CD4-positive, alpha-beta T cell treated with Interleukin-4 for 4 hours (primary cell): ENCODE measurements at regions not wholly inside any gene's neighbourhood (a gene's known extent, or its start where the extent isn't known, plus 50 kb on each side); places are given as distances from the start of the nearest gene placed in this dataset.

ENCODE experiments used
- DNase-seq: peaks from one replicate; pipeline ENCODE4 v3.0.0-alpha.2; 2020

DNA sequence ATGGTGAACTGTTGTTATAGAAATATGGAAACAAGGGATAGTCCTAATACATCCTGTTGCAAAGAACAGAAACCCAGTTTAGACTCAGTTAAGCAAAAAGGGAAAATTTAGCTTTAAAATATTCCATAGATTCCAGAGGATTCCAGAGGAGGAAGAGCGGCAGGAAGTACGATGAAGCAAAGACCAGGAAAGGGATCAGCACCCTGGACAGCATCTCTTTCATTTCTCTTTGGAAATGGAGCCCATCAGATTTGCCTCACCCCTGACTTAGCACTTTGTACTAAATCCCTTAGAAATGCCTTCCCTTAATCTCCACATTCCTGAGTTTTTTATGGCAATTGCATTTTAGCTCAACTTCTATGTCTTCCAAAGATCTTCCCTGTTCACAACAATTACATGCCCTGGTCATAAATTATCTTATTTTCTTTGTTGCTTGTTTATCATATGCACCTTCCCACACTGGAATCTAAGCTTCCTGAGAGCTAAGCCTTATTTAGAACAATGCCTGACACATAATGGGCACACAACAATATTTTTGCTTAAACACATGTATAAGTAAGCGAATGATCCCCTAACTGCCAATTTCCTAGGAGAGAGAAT lies 150.0 kb upstream of the RBFOX1 start:
- DNase-seq: no peak

- no peak for DNase-seq
These were observed 154.8 kb upstream of the RBFOX1 start for GRCh38 chr16:7177875-7178274.

DNA sequence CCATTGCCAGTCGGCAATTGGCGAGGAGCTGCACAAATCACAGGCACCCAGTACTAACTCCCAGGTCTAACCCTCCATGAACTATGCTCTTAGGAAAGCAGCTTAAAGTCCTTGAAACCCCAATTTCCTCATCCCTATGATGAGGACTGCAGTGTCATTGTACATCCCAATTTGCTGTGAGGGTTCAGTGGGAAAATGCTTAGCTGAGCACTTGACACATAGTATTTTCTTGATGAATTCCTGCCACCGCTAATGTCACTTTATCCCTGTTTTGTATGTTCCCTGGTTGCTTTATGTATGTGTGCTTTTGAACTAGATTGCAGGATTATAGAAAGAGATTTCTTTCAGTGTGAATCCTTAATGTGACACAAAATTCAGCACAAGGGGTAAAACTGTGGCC lies 161.5 kb upstream of the RBFOX1 start:
- DNase-seq: no peak

DNA sequence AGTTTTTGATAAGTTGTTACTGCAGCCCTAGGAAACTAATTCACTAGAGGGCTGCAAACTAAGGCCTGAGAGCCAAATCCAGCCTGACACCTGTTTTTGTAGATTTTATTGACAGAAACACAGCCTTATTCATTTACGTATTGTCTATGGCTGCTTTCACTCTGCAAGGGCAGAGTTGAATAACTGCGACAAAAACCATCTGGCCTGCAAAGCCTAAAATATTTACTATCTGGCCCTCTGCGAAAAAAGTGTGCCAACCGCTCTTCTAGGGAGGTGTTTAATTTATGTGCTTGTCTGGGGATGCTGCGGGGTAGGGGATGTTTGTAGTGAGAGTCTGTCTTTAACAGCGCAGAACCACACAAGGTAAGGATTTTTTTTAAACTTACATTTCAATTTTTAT lies 165.0 kb upstream of the RBFOX1 start:
- DNase-seq: no peak

GRCh38 chr16:7161891-7162290 lies 170.8 kb upstream of the RBFOX1 start:
- no peak for DNase-seq

- DNase-seq: no peak
These were observed 172.6 kb upstream of the RBFOX1 start for GRCh38 chr16:7160093-7160492.

DNA sequence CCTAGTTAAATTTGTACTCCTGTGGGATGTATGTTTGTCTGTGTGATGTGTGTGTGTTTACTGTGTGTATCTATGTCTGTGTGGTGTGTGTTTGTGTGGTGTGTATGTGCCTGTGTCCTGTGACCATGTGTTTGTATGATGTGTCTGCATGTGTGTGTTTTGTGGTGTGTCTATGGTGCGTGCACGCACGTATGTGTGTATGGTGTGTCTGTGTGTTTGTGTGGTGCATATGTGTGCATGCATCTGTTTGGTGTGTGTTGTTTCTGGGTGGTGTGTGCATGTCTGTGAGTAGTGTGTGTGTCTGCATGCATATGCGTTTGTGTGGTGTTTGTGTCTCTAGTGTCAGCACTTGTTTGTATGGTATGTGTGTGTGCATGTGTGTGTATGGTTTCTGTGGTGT lies 174.2 kb upstream of the RBFOX1 start:
- no peak for DNase-seq

DNA sequence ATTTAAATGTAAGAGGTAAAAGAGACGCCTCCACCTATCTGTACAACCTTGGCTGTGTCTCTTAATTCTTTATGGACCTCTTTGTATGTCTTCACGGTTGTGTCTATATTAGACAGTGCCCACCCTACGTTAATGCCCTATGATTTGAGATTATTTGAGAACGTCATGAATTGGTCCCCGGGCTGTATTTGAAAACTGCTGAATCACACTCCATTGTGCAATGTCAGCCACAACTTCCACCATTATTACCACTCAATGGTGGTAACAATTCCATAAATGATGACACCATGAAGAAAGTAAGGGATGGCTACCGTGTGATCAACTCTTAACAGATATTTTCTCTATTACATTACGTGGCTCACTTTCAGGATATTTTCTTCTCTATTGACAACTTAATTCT lies 182.4 kb upstream of the RBFOX1 start:
- DNase-seq: no peak

GRCh38 chr16:7148606-7149005 lies 184.0 kb upstream of the RBFOX1 start:
- no peak for DNase-seq

DNA sequence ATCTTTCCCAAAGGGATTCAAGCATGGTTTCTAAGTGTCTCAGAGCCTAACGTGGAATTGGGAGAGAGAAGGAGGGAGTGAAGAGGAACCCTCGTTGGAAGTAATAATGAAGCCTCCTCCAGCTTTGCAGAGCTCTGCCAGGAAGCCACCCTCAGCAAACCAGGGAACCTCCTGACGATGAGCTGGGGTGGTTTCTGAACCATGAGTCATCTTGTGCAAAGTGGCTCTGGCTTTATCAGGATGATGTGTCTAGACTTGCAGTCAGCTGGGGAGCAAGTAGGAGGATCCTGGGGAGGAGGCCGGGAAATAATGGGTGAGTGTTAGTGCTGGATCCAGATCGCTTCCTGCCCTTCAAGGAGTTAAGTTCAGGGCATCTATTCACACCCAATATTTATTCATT lies 191.7 kb upstream of the RBFOX1 start:
- DNase-seq: no peak

- no peak for DNase-seq
These were observed 194.9 kb upstream of the RBFOX1 start for GRCh38 chr16:7137560-7138330.

GRCh38 chr16:7132465-7132864 lies 200.2 kb upstream of the RBFOX1 start:
- DNase-seq: no peak

- no peak for DNase-seq
These were observed 207.9 kb upstream of the RBFOX1 start for GRCh38 chr16:7124701-7125100.

GRCh38 chr16:7124242-7124641 lies 208.4 kb upstream of the RBFOX1 start:
- no peak for DNase-seq

- DNase-seq: no peak
These were observed 215.9 kb upstream of the RBFOX1 start for GRCh38 chr16:7116734-7117133.

DNA sequence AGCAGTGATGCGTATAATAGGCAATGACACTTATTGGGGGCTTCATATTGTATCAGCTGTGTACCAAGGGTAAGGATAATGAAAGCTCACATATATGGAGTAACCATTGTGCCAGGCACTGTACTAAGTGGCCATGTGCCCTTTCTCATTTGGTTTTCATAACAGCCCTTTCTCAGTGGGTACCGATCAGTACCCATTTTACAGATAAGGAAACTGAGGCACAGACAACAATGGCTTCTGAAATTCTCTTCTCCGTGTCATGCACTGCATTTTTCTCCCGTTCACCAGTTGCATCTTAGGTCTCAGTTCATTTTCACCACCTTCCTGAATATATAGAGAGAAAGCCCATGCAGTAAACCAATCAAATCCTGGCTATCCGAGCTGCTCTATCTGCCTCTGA lies 216.7 kb upstream of the RBFOX1 start:
- no peak for DNase-seq

- no peak for DNase-seq
These were observed 218.7 kb upstream of the RBFOX1 start for GRCh38 chr16:7113949-7114348.

GRCh38 chr16:7113395-7113794 lies 219.2 kb upstream of the RBFOX1 start:
- DNase-seq: no peak

DNA sequence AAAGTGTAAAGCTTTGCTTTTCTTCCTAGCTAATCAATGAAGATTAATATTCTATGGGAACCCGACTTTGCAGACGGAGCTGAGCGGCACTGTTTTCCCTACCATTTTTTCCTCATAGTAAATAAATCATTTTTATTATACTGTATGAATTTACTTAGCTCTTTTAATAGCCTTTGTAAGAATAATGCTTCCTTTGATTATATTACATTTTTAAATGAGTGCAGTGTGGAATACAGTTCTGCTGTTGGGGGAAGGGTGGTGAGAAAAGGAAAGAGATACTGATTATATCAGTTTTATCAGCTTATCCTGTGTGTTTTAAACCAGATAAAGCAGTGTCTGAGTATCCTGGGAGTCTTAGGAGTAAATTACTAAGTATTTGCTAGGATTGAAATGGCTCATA lies 221.4 kb upstream of the RBFOX1 start:
- no peak for DNase-seq

DNA sequence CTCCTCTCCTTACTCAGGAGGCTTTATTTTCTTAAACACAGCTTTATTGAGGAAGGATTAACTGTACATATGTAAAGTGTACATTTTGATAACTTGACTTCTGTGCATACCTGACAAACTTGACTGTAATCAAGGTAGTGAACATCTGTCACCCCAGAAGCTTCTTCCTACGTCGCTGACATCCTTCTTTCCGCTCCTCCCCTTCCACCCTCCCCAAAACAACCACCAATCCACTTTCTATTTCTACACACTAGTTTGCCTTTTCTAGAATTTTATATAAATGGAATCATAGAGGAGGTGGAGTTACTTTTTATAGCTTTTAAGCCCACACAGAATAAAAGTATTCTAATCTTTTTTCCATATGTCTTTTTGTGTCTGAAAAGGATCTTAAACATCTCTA lies 225.2 kb upstream of the RBFOX1 start:
- DNase-seq: no peak

GRCh38 chr16:7103056-7103455 lies 229.6 kb upstream of the RBFOX1 start:
- no peak for DNase-seq

- DNase-seq: no peak
These were observed 231.6 kb upstream of the RBFOX1 start for GRCh38 chr16:7101054-7101453.

DNA sequence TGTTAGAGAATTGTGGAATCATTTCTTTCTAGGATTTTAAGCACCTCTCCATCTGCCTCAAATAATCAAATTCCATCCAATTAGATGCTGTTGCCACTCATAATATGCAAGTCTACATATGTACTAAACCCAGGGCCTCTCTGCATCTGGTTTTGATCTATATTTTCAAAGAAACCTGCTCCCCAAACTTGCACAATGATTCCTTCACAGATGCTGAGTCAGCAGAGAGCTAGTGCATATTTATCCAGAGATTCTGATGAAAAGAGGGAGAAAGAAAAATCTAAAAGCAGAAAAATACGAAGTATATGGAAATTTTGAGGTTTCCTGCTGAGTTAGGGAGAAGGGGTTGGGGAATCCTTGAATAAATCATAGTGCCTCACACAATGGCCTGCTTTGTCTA lies 235.1 kb upstream of the RBFOX1 start:
- no peak for DNase-seq

DNA sequence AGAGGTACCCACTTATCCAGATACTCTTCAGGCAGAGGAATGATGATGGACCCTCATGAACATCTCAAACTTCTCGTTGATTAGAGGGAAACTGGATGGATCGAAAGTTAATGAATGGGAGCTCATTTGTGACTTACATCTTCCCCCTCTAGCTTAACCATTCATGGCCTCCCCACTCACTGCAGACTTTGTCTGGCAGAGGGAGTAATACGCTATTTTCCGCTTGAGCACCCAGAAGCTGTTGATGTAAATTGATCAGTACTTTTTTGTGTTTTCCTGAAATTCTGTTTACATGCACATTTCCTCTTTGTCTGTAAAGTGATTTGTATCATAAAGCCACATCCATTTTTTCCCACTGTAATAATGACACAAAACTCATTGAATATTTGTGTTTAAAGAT lies 239.1 kb upstream of the RBFOX1 start:
- no peak for DNase-seq

GRCh38 chr16:7090628-7091115 lies 242.0 kb upstream of the RBFOX1 start:
- DNase-seq: no peak
